PC-3 (cell line): ENCODE measurements at regions not wholly inside any gene's neighbourhood (a gene's known extent, or its start where the extent isn't known, plus 50 kb on each side); places are given as distances from the start of the nearest gene placed in this dataset.

Experiments used
- EZH2phosphoT487 ChIP-seq: fragments of 300-600 bp; sonication (generic); IDR thresholded peaks from 2 replicates; pipeline ENCODE4 v1.6.1; 2018; ENCODE audit warnings: mild to moderate bottlenecking, antibody characterized with exemption, low read length, borderline replicate concordance
- TF ChIP-seq, protein P1 (sequence below): fragments of 300-600 bp; sonication (generic); conservative IDR thresholded peaks from 2 replicates; pipeline ENCODE4 v1.5.1; 2017; ENCODE audit warnings: antibody characterized with exemption, low read depth, mild to moderate bottlenecking, low read length

DNA sequence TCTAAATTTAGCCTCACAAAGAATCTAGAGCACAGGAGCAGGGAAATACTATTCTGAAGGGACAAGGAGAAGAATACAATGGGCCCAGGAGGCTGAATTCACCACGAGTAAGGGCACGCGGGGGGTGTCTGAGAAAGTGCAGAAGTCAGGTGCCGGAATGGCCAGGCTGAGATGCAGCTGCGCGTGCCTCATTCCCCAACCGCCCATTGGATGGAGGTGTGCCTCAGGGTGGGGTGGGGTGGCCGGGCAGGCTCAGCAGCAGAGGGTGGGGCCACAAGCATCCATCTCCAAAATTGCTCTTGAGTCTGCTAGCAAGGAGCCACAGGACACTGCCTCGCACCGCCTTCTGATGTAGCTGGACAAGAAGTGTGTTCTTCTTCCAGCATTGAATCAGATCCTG lies 387.0 kb downstream of the SHANK2 start:
- no peak for TF ChIP-seq EZH2phosphoT487
- TF ChIP-seq, protein P1, sequence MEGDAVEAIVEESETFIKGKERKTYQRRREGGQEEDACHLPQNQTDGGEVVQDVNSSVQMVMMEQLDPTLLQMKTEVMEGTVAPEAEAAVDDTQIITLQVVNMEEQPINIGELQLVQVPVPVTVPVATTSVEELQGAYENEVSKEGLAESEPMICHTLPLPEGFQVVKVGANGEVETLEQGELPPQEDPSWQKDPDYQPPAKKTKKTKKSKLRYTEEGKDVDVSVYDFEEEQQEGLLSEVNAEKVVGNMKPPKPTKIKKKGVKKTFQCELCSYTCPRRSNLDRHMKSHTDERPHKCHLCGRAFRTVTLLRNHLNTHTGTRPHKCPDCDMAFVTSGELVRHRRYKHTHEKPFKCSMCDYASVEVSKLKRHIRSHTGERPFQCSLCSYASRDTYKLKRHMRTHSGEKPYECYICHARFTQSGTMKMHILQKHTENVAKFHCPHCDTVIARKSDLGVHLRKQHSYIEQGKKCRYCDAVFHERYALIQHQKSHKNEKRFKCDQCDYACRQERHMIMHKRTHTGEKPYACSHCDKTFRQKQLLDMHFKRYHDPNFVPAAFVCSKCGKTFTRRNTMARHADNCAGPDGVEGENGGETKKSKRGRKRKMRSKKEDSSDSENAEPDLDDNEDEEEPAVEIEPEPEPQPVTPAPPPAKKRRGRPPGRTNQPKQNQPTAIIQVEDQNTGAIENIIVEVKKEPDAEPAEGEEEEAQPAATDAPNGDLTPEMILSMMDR: no peak
